ENCODE measurements at regions not wholly inside any gene's neighbourhood (a gene's known extent, or its start where the extent isn't known, plus 50 kb on each side); places are given as distances from the start of the nearest gene placed in this dataset.

- no peak overlapping the region for H3K4me2 ChIP-seq
- H3F3A ChIP-seq (replicated peaks; ENCODE audit: insufficient read depth) = no peaks in the 10 kb centered on the region
- no peak overlapping the region for H2AFZ ChIP-seq (ENCODE audit: low read depth)
- no peaks in the 10 kb centered on the region for H3K9me3 ChIP-seq
- no peaks in the 10 kb centered on the region for H3K79me2 ChIP-seq (ENCODE audit: insufficient read depth)
- peak overlapping the region in 1 of 2 experiments; percentile 3; a peak in 1 of 4 replicates for H3K27ac ChIP-seq (ENCODE audit: low read depth in 2 of 2, low read length in 1 of 2)
- ChIA-PET POLR2A (no interaction called here), CTCF (interaction anchor here (1.3 to 1.7 kb wide), 2 partner anchors 10 to 27 kb away, joined by 3 to 5 read pairs; no protein-coding TSS in a partner anchor)
- H3K9me2 ChIP-seq = no peaks in the 10 kb centered on the region
- no peaks in the 10 kb centered on the region for H4K20me1 ChIP-seq (ENCODE audit: insufficient read depth)
- no peak for DNase-seq
- TF ChIP-seq GATA2 (CRISPR knock-in tag; IDR thresholded peaks at IDR 0.05) (no peak), FOSL2 (IDR thresholded peaks at IDR 0.05; ENCODE audit: borderline replicate concordance, low read depth) (no peak), TAF1 (IDR thresholded peaks at IDR 0.05; ENCODE audit: borderline replicate concordance, low read depth, low read length) (no peak), FOXM1 (IDR thresholded peaks at IDR 0.05; ENCODE audit: low read depth) (no peak), SMC3 (IDR thresholded peaks at IDR 0.05; ENCODE audit: low read depth, low read length) (no peak), USF2 (IDR thresholded peaks at IDR 0.05; ENCODE audit: borderline replicate concordance, low read depth, low read length) (no peak), FOXJ3 (CRISPR knock-in tag; IDR thresholded peaks at IDR 0.05) (no peak)
- H3K36me3 ChIP-seq (replicated peaks in 1 of 2; ENCODE audit: control insufficient read depth in 1 of 2, insufficient read depth in 2 of 2, low read length in 1 of 2) = no peaks in the 10 kb centered on the region
- peaks cover 8% of the 10 kb centered on the region; the same call in 1 of the 2 replicates for H3K27me3 ChIP-seq (ENCODE audit: insufficient read depth)
- no peaks in the 10 kb centered on the region; a peak in 1 of 4 replicates for H3K4me1 ChIP-seq (ENCODE audit: control insufficient read depth in 1 of 2, insufficient read depth in 2 of 2, low read depth in 1 of 2, low read length in 1 of 2)
- H3K9ac ChIP-seq = no peak overlapping the region
- H3K4me3 ChIP-seq (ENCODE audit: low read depth in 2 of 2, low read length in 1 of 2) = no peak overlapping the region
- 22% methylated on average over 9 of the region's 9 CpGs for WGBS (ENCODE audit: low lambda C conversion rate)
Measured at GRCh38 chrX:40420899-40421729, 159.7 kb upstream of the ATP6AP2 start.

- Histone ChIP-seq H3F3A (replicated peaks; ENCODE audit: insufficient read depth) (no peaks in the 10 kb centered on the region), H3K4me3 (ENCODE audit: low read depth in 2 of 2, low read length in 1 of 2) (no peak overlapping the region), H3K79me2 (ENCODE audit: insufficient read depth) (no peaks in the 10 kb centered on the region), H3K27me3 (ENCODE audit: insufficient read depth) (peaks cover 11% of the 10 kb centered on the region; the same call in 1 of the 2 replicates), H3K9me2 (no peaks in the 10 kb centered on the region), H3K27ac (ENCODE audit: low read depth in 2 of 2, low read length in 1 of 2) (no peak overlapping the region), H3K9me3 (no peaks in the 10 kb centered on the region), H3K4me1 (ENCODE audit: control insufficient read depth in 1 of 2, insufficient read depth in 2 of 2, low read depth in 1 of 2, low read length in 1 of 2) (peaks cover 0 to 9% of the 10 kb centered on the region in 2 experiments; a peak in 1 of 4 replicates), H3K4me2 (no peak overlapping the region), H3K36me3 (replicated peaks in 1 of 2; ENCODE audit: control insufficient read depth in 1 of 2, insufficient read depth in 2 of 2, low read length in 1 of 2) (no peaks in the 10 kb centered on the region), H4K20me1 (ENCODE audit: insufficient read depth) (no peaks in the 10 kb centered on the region), H2AFZ (ENCODE audit: low read depth) (no peak overlapping the region), H3K9ac (no peak overlapping the region)
- POLR2A ChIA-PET = no interaction called here
- WGBS (ENCODE audit: low lambda C conversion rate) = 19% methylated on average over 3 of the region's 3 CpGs
- TF ChIP-seq NRF1 (IDR thresholded peaks at IDR 0.05; ENCODE audit: low read depth, low read length) (no peak), RCOR1 (IDR thresholded peaks at IDR 0.05; ENCODE audit: low read length) (no peak), JUND (IDR thresholded peaks at IDR 0.05) (no peak), CHD2 (IDR thresholded peaks at IDR 0.05; ENCODE audit: low read length, partially characterized antibody) (no peak), POLR2AphosphoS5 (IDR thresholded peaks at IDR 0.05; ENCODE audit: low read depth, low read length) (no peak), FOXJ3 (CRISPR knock-in tag; IDR thresholded peaks at IDR 0.05) (no peak), GATA2 (CRISPR knock-in tag; IDR thresholded peaks at IDR 0.05) (no peak)
- CTCF ChIA-PET = interaction anchor here (1.2 kb wide), 1 partner anchor 11 kb away, joined by 3 read pairs; no protein-coding TSS in a partner anchor
- DNase-seq = no peak
Measured at GRCh38 chrX:40418813-40419195, 162.0 kb upstream of the ATP6AP2 start.

Data from SK-N-SH (cell line).